Thyroid gland (tissue), 4 donors: ENCODE measurements at regions not wholly inside any gene's neighbourhood (a gene's known extent, or its start where the extent isn't known, plus 50 kb on each side); places are given as distances from the start of the nearest gene placed in this dataset.
"Not testable (repeated sequence)": the region's sequence is repeated elsewhere in the genome, so short reads cannot be mapped to it uniquely, and the experiment has no call there.

Experiments used
- DNase-seq, 2 donors: peaks; one replicate each; pipeline ENCODE4 v3.0.0-alpha.2; 2019
- H3K27ac ChIP-seq, 3 donors: fragments of 200-600 bp; sonication (generic); 1 replicate in 2 of 3; 2 replicates in 1 of 3; pipeline ENCODE4 v1.5.1; 2016 to 2019; ENCODE audit warnings: mild to moderate bottlenecking in 1 of 3, moderate library complexity in 1 of 3
- H3K27me3 ChIP-seq: fragments of 200-600 bp; sonication (generic); one replicate; pipeline ENCODE4 v1.5.1; 2019
- H3K36me3 ChIP-seq, 2 donors: fragments of 200-600 bp; sonication (generic); one replicate each; pipeline ENCODE4 v1.5.1; 2016 to 2019
- H3K4me1 ChIP-seq, 2 donors: fragments of 200-600 bp; sonication (generic); one replicate each; pipeline ENCODE4 v1.5.1; 2017 to 2019
- H3K4me3 ChIP-seq, 3 donors: fragments of 200-600 bp; sonication (generic); replicated peaks in 1 of 3; 1 replicate in 2 of 3; 2 replicates in 1 of 3; pipeline ENCODE4 v1.5.1; 2016; ENCODE audit warnings: mild to moderate bottlenecking in 1 of 3
- H3K9me3 ChIP-seq: fragments of 200-600 bp; sonication (generic); one replicate; pipeline ENCODE4 v1.5.1; 2017
- POLR2A ChIP-seq, 2 donors: fragments of 450-650 bp; IDR thresholded peaks; one replicate each; pipeline ENCODE4 v1.6.1; 2017; ENCODE audit warnings: antibody characterized with exemption in 2 of 2, mild to moderate bottlenecking in 2 of 2, moderate library complexity in 1 of 2
- WGBS, 2 donors: methylation state at CpG; one replicate each; pipeline ENCODE4 v1.1.5; 2017; 5-methylcytosine and 5-hydroxymethylcytosine counted together
- intact Hi-C: fragments of 100-400 bp; cut with DNase I; formaldehyde crosslinking; loops from one replicate; pipeline ENCODE4 v1.15.1; 2023
- TF ChIP-seq, protein P1 (sequence below), 6 experiments: fragments of 200-600 bp in 3 of 6; fragments of 450-650 bp in 3 of 6; sonication (generic) in 3 of 6; IDR thresholded peaks; one replicate each; pipeline ENCODE4 v1.5.1; 2016 to 2019; ENCODE audit warnings: antibody characterized with exemption in 6 of 6, mild to moderate bottlenecking in 2 of 6, inconsistent platforms in 1 of 6, moderate library complexity in 1 of 6

DNA sequence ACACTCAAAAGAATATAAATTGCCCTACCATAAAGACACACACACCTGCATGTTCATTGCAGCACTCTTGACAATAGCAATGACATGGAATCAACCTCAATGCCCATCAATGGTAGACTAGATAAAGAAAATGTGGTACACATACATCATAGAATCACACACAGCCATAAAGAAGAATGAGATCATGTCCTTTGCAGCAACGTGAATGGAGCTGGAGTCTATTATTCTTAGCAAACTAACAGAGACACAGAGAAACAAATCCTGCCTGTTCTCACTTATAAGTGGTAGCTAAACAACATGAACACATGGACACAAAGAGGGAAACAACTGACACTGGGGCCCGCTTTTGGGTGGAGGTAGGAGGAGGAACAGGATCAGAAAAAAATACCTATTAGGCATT lies 2062.2 kb upstream of the CDH6 start:
- H3K4me3 ChIP-seq, result no peak overlapping the region
- WGBS, 2 donors, result 67 to 80% methylated on average over 2 of the region's 2 CpGs
- no peaks in the 10 kb centered on the region for H3K36me3 ChIP-seq
- H3K27me3 ChIP-seq, result no peaks in the 10 kb centered on the region
- intact Hi-C loops, result no loop called here
- H3K9me3 ChIP-seq, result no peaks in the 10 kb centered on the region
- no peak overlapping the region for H3K27ac ChIP-seq
- H3K4me1 ChIP-seq, result no peaks in the 10 kb centered on the region
- no peak for TF ChIP-seq POLR2A (IDR thresholded peaks at IDR 0.05)
- TF ChIP-seq, protein P1, sequence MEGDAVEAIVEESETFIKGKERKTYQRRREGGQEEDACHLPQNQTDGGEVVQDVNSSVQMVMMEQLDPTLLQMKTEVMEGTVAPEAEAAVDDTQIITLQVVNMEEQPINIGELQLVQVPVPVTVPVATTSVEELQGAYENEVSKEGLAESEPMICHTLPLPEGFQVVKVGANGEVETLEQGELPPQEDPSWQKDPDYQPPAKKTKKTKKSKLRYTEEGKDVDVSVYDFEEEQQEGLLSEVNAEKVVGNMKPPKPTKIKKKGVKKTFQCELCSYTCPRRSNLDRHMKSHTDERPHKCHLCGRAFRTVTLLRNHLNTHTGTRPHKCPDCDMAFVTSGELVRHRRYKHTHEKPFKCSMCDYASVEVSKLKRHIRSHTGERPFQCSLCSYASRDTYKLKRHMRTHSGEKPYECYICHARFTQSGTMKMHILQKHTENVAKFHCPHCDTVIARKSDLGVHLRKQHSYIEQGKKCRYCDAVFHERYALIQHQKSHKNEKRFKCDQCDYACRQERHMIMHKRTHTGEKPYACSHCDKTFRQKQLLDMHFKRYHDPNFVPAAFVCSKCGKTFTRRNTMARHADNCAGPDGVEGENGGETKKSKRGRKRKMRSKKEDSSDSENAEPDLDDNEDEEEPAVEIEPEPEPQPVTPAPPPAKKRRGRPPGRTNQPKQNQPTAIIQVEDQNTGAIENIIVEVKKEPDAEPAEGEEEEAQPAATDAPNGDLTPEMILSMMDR (IDR thresholded peaks at IDR 0.05), result no peak
- no peak for DNase-seq

DNA sequence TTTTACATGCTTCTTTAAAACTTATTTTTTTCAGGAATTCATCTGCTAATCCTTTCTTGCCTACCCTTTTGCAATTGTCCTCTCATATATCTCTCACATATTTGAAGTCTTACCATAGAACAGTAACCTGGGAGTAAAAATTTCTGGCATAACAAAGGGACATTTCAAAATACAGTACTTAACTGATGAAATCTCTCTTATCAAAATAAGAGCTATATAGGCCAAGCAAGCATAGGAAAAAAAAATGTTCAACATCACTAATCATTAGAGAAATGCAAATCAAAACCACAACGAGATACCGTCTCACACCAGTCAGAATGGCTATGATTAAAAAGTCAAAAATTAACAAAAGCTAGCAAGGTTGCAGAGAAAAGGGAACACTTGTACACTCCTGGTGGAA lies 2062.7 kb upstream of the CDH6 start:
- Histone ChIP-seq H3K4me3 (no peak overlapping the region), H3K36me3 (no peaks in the 10 kb centered on the region), H3K27ac (no peak overlapping the region), H3K9me3 (no peaks in the 10 kb centered on the region), H3K4me1 (no peaks in the 10 kb centered on the region), H3K27me3 (no peaks in the 10 kb centered on the region)
- intact Hi-C loops, result no loop called here
- TF ChIP-seq POLR2A (IDR thresholded peaks at IDR 0.05), result no peak
- TF ChIP-seq, protein P1 (IDR thresholded peaks at IDR 0.05), result no peak
- 81 to 91% methylated on average over 2 of the region's 2 CpGs for WGBS, 2 donors
- DNase-seq, result no peak

DNA sequence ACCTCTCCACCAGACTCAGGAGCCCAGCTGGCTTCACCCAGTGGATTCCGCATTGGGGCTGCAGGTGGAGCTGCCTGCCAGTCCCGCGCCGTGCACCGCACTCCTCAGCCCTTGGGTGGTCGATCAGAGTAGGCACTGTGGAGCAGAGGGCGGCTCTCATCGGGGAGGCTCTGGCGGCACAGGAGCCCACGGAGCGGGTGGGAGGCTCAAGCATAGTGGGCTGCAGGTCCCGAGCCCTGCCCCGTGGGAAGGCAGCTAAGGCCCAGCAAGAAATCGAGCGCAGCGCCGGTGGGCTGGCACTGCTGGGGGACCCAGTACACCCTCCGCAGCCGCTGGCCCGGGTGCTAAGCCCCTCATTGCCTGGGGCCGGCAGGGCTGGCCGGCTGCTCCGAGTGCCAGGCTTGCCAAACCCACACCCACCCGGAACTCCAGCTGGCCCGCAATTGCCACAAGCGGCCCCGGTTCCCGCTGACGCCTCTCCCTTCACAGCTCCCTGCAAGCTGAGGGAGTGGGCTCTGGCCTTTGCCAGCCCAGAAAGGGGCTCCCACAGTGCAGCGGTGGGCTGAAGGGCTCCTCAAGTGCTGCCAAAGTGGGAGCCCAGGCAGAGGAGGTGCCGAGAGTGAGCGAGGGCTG lies 2065.8 kb upstream of the CDH6 start:
- WGBS, 2 donors, result 90 to 95% methylated on average over 10 to 16 of the region's 32 CpGs

DNA sequence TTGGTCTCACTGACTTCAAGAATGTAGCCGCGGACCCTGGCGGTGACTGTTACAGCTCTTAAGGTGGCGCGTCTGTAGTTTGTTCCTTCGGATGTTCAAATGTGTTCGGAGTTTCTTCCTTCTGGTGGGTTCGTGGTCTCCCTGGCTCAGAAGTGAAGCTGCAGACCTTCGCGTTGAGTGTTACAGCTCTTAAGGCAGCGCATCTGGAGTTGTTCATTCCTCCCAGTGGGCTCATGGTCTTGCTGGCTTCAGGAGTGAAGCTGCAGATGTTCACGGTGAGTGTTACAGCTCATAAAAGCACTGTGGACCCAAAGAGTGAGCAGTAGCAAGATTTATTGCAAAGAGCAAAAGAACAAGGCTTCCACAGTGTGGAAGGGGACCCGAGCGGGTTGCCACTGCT lies 2067.0 kb upstream of the CDH6 start:
- H3K4me3 ChIP-seq, intact Hi-C loops, H3K4me1 ChIP-seq, H3K27ac ChIP-seq, DNase-seq, H3K9me3 ChIP-seq, H3K27me3 ChIP-seq, H3K36me3 ChIP-seq: not testable (repeated sequence)
- WGBS, 2 donors, result 91 to 92% methylated on average over 14 of the region's 14 CpGs

More for the DNA sequence above, 2065.8 kb upstream of the CDH6 start:
- H3K9me3 ChIP-seq, intact Hi-C loops, H3K4me1 ChIP-seq, H3K4me3 ChIP-seq, DNase-seq, H3K36me3 ChIP-seq, H3K27ac ChIP-seq, H3K27me3 ChIP-seq: not testable (repeated sequence)

DNA sequence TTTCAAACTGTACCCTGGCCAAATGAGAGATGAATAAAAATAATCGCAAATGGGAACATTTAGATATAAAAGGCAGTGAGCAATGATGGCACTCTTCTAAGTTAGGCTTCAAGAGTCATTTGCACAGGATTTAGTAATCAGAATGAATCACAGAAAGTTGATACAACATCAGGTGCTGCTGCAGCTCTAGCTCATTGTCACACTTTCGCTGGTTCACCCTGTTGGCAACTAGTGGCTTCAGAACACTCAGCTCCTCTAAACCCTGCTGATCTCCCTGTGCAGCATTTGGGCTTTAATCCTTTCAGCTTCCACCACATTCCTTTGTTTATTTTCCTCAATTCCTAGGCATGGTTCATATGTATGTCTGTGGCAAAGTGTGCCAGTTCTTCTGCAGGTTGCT lies 2071.2 kb upstream of the CDH6 start:
- 69 to 78% methylated on average over 2 of the region's 2 CpGs for WGBS, 2 donors
- Histone ChIP-seq H3K27me3 (no peaks in the 10 kb centered on the region), H3K9me3 (no peaks in the 10 kb centered on the region), H3K4me1 (no peaks in the 10 kb centered on the region), H3K27ac (no peak overlapping the region), H3K36me3 (no peaks in the 10 kb centered on the region), H3K4me3 (no peak overlapping the region)
- TF ChIP-seq, protein P1 (IDR thresholded peaks at IDR 0.05), result no peak
- TF ChIP-seq POLR2A (IDR thresholded peaks at IDR 0.05), result no peak
- intact Hi-C loops, result no loop called here
- DNase-seq, result no peak

DNA sequence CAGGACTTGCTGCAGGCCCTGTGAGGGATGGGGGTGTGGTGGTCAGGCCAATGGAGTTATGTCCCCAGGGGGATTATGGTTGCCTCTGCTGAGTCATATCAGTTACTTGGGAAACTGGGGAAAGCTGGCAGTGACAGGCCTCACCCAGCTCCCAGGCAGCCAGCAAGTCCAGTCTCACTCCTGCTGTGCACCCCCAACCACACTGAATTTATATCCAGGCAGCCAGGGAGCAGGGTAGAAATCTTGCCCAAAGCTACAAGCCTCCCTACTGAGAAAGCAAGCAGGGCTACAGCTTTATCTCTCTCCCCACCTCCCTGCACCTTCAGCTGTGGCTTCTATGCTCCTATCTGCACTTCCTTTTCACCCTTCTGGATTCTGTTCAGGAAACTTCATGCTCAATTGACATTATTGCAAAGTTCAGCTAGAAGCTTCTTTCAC lies 2076.0 kb upstream of the CDH9 start:
- TF ChIP-seq, protein P1 (IDR thresholded peaks at IDR 0.05), result no peak
- no peak for TF ChIP-seq POLR2A (IDR thresholded peaks at IDR 0.05)
- DNase-seq, result no peak
- no peak overlapping the region for H3K27ac ChIP-seq
- intact Hi-C loops, result no loop called here
- H3K4me3 ChIP-seq, result no peak overlapping the region
- no peaks in the 10 kb centered on the region for H3K27me3 ChIP-seq
- H3K9me3 ChIP-seq, result no peaks in the 10 kb centered on the region
- H3K4me1 ChIP-seq, result no peaks in the 10 kb centered on the region
- H3K36me3 ChIP-seq, result no peaks in the 10 kb centered on the region
